WTC11 (cell line): ENCODE measurements at regions not wholly inside any gene's neighbourhood (a gene's known extent, or its start where the extent isn't known, plus 50 kb on each side); places are given as distances from the start of the nearest gene placed in this dataset.

Experiments
- ATAC-seq: fragments of 200-7000 bp; cut with Tn5 transposase; 2 replicates; pipeline ENCODE4 v1.10.0; 2021; ENCODE audit warnings: mild to moderate bottlenecking, moderate library complexity
- CTCF ChIA-PET: fragments of 300-600 bp; sonication (Branson Sonifier 250); formaldehyde crosslinking; loops from one replicate; lab custom pipeline; 2021; ENCODE audit warnings: antibody characterized with exemption; lab: Charles Lee
- POLR2A ChIA-PET: fragments of 350-600 bp; sonication (Branson Sonifier 250); formaldehyde crosslinking; loops from one replicate; lab custom pipeline; 2021; ENCODE audit warnings: antibody characterized with exemption; lab: Charles Lee
- DNase-seq: peaks from one replicate; pipeline ENCODE4 v3.0.0; 2021; ENCODE audit warnings: low spot score
- H3K27ac Mint-ChIP-seq: 2 replicates; pipeline ENCODE4 v1.8.0; 2021; ENCODE audit warnings: mixed read lengths
- H3K27me3 Mint-ChIP-seq: 2 replicates; pipeline ENCODE4 v1.8.0; 2021; ENCODE audit warnings: low read depth, mild to moderate bottlenecking, moderate library complexity, mixed read lengths
- H3K36me3 Mint-ChIP-seq: 2 replicates; pipeline ENCODE4 v1.8.0; 2021; ENCODE audit warnings: mixed read lengths
- H3K4me1 Mint-ChIP-seq: 2 replicates; pipeline ENCODE4 v1.8.0; 2022; ENCODE audit warnings: mixed read lengths
- H3K4me3 Mint-ChIP-seq: 2 replicates; pipeline ENCODE4 v1.8.0; 2021; ENCODE audit warnings: mild to moderate bottlenecking, moderate library complexity, mixed read lengths
- H3K9me3 Mint-ChIP-seq: 2 replicates; pipeline ENCODE4 v1.8.0; 2021; ENCODE audit warnings: mixed read lengths
- CDX4 ChIP-seq: fragments of 250-450 bp; sonication (Bioruptor Pico); IDR thresholded peaks from 2 replicates; pipeline ENCODE4 v1.9.0; 2021; ENCODE audit warnings: moderate library complexity, mild to moderate bottlenecking, inconsistent platforms, borderline replicate concordance
- CREM ChIP-seq: sonication (generic); formaldehyde crosslinking; IDR thresholded peaks from 2 replicates; pipeline ENCODE4 v1.8.1; 2022; ENCODE audit warnings: mild to moderate bottlenecking, missing genetic modification reagents, moderate library complexity
- FOXP4 ChIP-seq: sonication (generic); formaldehyde crosslinking; IDR thresholded peaks from 2 replicates; pipeline ENCODE4 v1.8.0; 2022; ENCODE audit warnings: mild to moderate bottlenecking, missing genetic modification reagents
- NR2C2 ChIP-seq: sonication (generic); formaldehyde crosslinking; IDR thresholded peaks from 2 replicates; pipeline ENCODE4 v1.8.0; 2022; ENCODE audit warnings: mild to moderate bottlenecking, missing genetic modification reagents
- NR3C1 ChIP-seq: sonication (generic); formaldehyde crosslinking; conservative IDR thresholded peaks from 2 replicates; pipeline ENCODE4 v1.8.1; 2023; ENCODE audit warnings: low read depth, mild to moderate bottlenecking, missing genetic modification reagents
- RORB ChIP-seq: fragments of 250-450 bp; sonication (Bioruptor Pico); IDR thresholded peaks from 2 replicates; pipeline ENCODE4 v1.9.0; 2021; ENCODE audit warnings: mild to moderate bottlenecking
- SMAD3 ChIP-seq: sonication (generic); formaldehyde crosslinking; IDR thresholded peaks from 2 replicates; pipeline ENCODE4 v1.8.0; 2022; ENCODE audit warnings: missing genetic modification reagents, mild to moderate bottlenecking, borderline replicate concordance
- SOX15 ChIP-seq: fragments of 250-450 bp; sonication (Bioruptor Pico); IDR thresholded peaks from 2 replicates; pipeline ENCODE4 v1.9.0; 2021; ENCODE audit warnings: mild to moderate bottlenecking
- STAT6 ChIP-seq: sonication (generic); formaldehyde crosslinking; conservative IDR thresholded peaks from 2 replicates; pipeline ENCODE4 v1.8.1; 2023; ENCODE audit warnings: mild to moderate bottlenecking, low read depth, missing genetic modification reagents, moderate library complexity
- TCF7 ChIP-seq: sonication (generic); formaldehyde crosslinking; IDR thresholded peaks from 2 replicates; pipeline ENCODE4 v1.8.0; 2022; ENCODE audit warnings: mild to moderate bottlenecking, low read depth, missing genetic modification reagents, moderate library complexity
- TEAD1 ChIP-seq: sonication (generic); formaldehyde crosslinking; IDR thresholded peaks from 2 replicates; pipeline ENCODE4 v1.8.0; 2022; ENCODE audit warnings: mild to moderate bottlenecking, missing genetic modification reagents
- ZBTB21 ChIP-seq: sonication (generic); formaldehyde crosslinking; IDR thresholded peaks from 2 replicates; pipeline ENCODE4 v1.8.1; 2023; ENCODE audit warnings: mild to moderate bottlenecking, missing genetic modification reagents, borderline replicate concordance
- ZNF121 ChIP-seq: sonication (generic); formaldehyde crosslinking; IDR thresholded peaks from 2 replicates; pipeline ENCODE4 v1.8.0; 2023; ENCODE audit warnings: missing genetic modification reagents
- ZNF532 ChIP-seq: fragments of 250-450 bp; sonication (Bioruptor Pico); IDR thresholded peaks from 2 replicates; pipeline ENCODE4 v1.9.0; 2021; ENCODE audit warnings: mild to moderate bottlenecking, borderline replicate concordance
- TF ChIP-seq, protein P1 (sequence below): sonication (generic); formaldehyde crosslinking; IDR thresholded peaks from 2 replicates; pipeline ENCODE4 v1.8.1; 2023; ENCODE audit warnings: mild to moderate bottlenecking, missing genetic modification reagents, moderate library complexity

- TF ChIP-seq CDX4 (no peak), RORB (CRISPR knock-in tag) (no peak), CREM (no peak), ZNF121 (CRISPR knock-in tag) (no peak), STAT6 (CRISPR knock-in tag) (no peak)
Observed at GRCh38 chr6:84618046-84618752, 146.2 kb downstream of the TBX18 start (continued).

DNA sequence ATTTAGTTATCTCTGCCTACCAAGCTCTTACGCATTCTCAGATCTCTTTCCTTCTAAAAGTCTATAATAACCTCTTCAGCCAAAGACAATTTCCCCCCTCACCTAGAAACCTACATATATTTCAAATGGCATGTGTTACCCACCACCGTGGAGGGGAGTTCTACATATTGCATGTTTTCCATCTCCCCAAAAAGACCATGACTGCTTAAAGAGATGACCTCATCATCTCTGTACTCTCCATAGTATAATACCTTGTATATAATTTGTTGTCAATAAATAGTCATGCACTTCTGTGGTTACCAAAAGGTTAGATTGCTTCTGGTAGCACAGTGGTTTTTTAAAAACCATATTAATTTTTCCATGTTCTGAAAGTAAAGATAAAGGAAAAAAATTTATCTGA lies 148.4 kb downstream of the TBX18 start:
- Mint-ChIP-seq H3K9me3 (peaks cover 2% of the 10 kb centered on the region; the same call in 1 of the 2 replicates), H3K4me3 (no peak overlapping the region), H3K4me1 (peaks cover 18% of the 10 kb centered on the region), H3K36me3 (no peaks in the 10 kb centered on the region), H3K27me3 (no peaks in the 10 kb centered on the region; the same call in 1 of the 2 replicates), H3K27ac (no peak overlapping the region)
- DNase-seq (no peak), ATAC-seq (no peak)
- no peak for TF ChIP-seq NR2C2 (CRISPR knock-in tag)
- TF ChIP-seq SMAD3 (CRISPR knock-in tag), result no peak
- TF ChIP-seq SOX15, result no peak
- TF ChIP-seq NR3C1 (CRISPR knock-in tag), result no peak
- TF ChIP-seq TEAD1 (CRISPR knock-in tag), result no peak
- TF ChIP-seq CREM, result no peak
- TF ChIP-seq ZBTB21, result no peak
- no peak for TF ChIP-seq FOXP4 (CRISPR knock-in tag)
- ChIA-PET POLR2A (no interaction called here), CTCF (no interaction called here)

DNA sequence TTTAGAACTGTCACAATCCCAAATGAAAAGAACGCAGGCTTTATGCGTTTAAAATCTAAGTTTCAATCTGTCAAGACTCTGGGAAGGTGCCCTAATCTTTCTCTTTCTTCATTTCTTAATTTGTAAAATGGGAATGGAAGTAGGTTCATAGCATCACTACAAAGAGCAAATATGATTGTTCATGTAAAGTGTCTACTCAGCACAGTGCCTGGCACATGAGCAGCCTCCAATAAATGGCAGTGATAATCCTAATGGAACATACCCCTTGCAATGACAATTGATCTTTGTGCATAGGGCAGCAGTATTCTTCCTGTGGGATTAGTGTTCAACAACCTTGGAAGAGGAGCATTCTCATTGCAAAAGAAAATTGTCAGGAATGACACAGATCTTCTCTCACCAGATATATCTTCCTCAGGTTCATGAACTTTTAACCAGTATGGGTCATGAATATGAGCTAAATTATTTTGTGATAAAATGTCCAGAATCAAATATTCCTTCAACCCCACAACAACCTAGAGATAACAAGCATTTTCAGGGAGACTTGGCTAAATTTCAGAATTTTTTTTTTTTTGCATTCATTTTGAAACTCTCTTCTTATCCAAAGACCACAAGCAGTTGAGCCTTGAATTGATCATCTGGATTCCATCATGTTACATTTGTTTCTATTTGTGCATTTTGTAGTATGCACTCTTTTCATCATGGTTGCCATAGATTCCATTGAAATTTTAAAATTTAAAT lies 149.1 kb downstream of the TBX18 start:
- POLR2A ChIA-PET, result no interaction called here
- no peak for ATAC-seq
- no peak overlapping the region for H3K27ac Mint-ChIP-seq

More for the DNA sequence above, 149.1 kb downstream of the TBX18 start:
- Mint-ChIP-seq H3K9me3 (no peaks in the 10 kb centered on the region), H3K36me3 (no peaks in the 10 kb centered on the region), H3K4me3 (no peak overlapping the region), H3K4me1 (peaks cover 18% of the 10 kb centered on the region), H3K27me3 (no peaks in the 10 kb centered on the region; the same call in 1 of the 2 replicates)
- DNase-seq, result no peak
- CTCF ChIA-PET, result no interaction called here
- TF ChIP-seq TCF7 (CRISPR knock-in tag) (no peak), TEAD1 (CRISPR knock-in tag) (no peak), ZNF532 (no peak), NR2C2 (CRISPR knock-in tag) (no peak)
- TF ChIP-seq, protein P1, sequence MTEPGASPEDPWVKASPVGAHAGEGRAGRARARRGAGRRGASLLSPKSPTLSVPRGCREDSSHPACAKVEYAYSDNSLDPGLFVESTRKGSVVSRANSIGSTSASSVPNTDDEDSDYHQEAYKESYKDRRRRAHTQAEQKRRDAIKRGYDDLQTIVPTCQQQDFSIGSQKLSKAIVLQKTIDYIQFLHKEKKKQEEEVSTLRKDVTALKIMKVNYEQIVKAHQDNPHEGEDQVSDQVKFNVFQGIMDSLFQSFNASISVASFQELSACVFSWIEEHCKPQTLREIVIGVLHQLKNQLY (CRISPR knock-in tag), result no peak
